VCaP (cell line): ENCODE measurements at regions not wholly inside any gene's neighbourhood (a gene's known extent, or its start where the extent isn't known, plus 50 kb on each side); places are given as distances from the start of the nearest gene placed in this dataset.
A peak's percentile ranks its signal among the peaks of the same experiment; 100 is the strongest.

ENCODE experiments used
- H3K27ac ChIP-seq: fragments of 450-650 bp; 2 replicates; pipeline ENCODE4 v1.5.1; 2017
- TF ChIP-seq, protein P1 (sequence below): fragments of 450-650 bp; conservative IDR thresholded peaks from 2 replicates; pipeline ENCODE4 v1.5.1; 2017; ENCODE audit warnings: mild to moderate bottlenecking, moderate library complexity

GRCh38 chr14:65351493-65352194 is 60.9 kb upstream of the FUT8 start:
- TF ChIP-seq, protein P1, sequence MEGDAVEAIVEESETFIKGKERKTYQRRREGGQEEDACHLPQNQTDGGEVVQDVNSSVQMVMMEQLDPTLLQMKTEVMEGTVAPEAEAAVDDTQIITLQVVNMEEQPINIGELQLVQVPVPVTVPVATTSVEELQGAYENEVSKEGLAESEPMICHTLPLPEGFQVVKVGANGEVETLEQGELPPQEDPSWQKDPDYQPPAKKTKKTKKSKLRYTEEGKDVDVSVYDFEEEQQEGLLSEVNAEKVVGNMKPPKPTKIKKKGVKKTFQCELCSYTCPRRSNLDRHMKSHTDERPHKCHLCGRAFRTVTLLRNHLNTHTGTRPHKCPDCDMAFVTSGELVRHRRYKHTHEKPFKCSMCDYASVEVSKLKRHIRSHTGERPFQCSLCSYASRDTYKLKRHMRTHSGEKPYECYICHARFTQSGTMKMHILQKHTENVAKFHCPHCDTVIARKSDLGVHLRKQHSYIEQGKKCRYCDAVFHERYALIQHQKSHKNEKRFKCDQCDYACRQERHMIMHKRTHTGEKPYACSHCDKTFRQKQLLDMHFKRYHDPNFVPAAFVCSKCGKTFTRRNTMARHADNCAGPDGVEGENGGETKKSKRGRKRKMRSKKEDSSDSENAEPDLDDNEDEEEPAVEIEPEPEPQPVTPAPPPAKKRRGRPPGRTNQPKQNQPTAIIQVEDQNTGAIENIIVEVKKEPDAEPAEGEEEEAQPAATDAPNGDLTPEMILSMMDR: no peak
- no peak overlapping the region for H3K27ac ChIP-seq

DNA sequence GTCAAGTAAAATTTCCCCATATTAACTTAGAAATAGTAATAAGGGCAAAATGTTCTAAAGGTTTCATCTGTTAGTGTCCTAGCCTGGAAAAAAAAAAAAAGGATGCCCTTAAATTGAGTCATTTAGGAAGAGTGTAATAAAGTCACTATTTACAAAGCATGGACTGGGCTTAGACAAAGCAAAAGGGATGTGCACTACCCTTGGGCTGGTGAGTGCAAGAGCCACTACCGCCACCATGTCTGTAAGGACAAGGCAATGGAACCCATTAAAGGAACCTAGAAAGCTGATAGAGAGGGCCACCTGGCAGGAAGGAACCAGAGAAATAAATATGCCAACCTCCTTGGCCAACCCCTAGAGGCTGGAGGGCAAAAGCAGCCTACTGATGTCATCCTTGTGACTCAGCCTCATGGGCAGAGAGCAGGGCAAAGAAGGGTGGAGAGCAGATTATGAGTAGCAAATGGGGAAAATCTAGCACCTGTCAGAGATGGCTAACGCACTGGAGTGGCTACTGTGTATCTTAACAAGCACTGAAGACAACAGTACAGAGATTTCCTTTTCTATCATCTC is 59.5 kb upstream of the FUT8 start:
- no peak overlapping the region for H3K27ac ChIP-seq
- TF ChIP-seq, protein P1: no peak

- peak overlapping the region; percentile 23; the same call in 1 of the 2 replicates for H3K27ac ChIP-seq
- TF ChIP-seq, protein P1: no peak
Observed at GRCh38 chr14:65354131-65354530, 58.4 kb upstream of the FUT8 start.

- TF ChIP-seq, protein P1: no peak
- H3K27ac ChIP-seq: peak overlapping the region; percentile 23; the same call in 1 of the 2 replicates
Observed at GRCh38 chr14:65354715-65355114, 57.8 kb upstream of the FUT8 start.

GRCh38 chr14:65356327-65356836 is 56.1 kb upstream of the FUT8 start:
- no peak overlapping the region for H3K27ac ChIP-seq

DNA sequence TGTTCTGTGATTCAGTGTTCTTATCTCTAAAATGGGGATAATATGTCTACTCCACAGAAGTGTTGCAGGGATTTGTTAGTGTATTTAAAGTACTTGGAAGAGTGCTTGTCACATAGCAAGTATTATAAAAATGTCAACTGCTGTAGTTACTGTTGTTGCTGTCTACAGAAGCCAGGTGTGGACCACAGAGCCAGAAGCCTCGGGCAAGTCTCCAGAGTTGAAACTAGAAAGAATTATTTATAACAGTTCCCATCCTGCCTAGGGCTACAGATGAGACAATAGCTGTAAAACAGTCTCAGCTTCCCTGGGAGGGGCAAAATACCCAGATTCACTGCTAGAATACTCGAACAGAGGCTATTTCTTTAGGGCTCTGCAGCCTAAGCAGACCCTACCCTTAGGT is 55.4 kb upstream of the FUT8 start:
- no peak overlapping the region for H3K27ac ChIP-seq

More at GRCh38 chr14:65356327-65356836, 56.1 kb upstream of the FUT8 start:
- TF ChIP-seq, protein P1: no peak

DNA sequence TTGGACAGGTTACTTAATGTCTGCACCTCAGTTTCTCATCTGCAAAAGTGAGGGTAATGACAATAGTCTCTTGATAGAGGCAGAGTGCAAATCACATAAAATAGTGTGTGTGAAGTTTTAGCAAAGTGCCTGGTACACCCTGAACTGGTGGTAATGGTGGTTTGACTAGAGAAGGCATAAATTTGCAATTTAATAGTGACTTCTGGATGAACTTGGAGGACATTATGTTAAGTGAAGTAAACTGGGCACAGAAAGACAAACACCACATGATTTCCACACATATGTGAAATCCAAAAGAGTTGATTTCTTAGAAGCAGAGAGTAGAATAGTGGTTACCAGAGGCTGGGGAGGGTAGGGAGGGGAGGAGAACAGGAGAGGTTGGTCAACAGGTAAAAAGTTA is 54.8 kb upstream of the FUT8 start:
- TF ChIP-seq, protein P1: no peak
- no peak overlapping the region for H3K27ac ChIP-seq

More for the DNA sequence above, 55.4 kb upstream of the FUT8 start:
- TF ChIP-seq, protein P1: no peak
